Lower leg skin (tissue), 4 donors: ENCODE measurements at regions not wholly inside any gene's neighbourhood (a gene's known extent, or its start where the extent isn't known, plus 50 kb on each side); places are given as distances from the start of the nearest gene placed in this dataset.

Experiments used
- DNase-seq, 2 donors: peaks; one replicate each; pipeline ENCODE4 v3.0.0-alpha.2; 2019; ENCODE audit warnings: low spot score in 2 of 2
- H3K4me3 ChIP-seq: fragments of 200-600 bp; sonication (generic); 2 replicates; pipeline ENCODE4 v1.5.1; 2017; ENCODE audit warnings: mild to moderate bottlenecking, low read depth; ENCODE audit not compliant: poor library complexity, severe bottlenecking
- POLR2A ChIP-seq, 2 donors: fragments of 450-650 bp; IDR thresholded peaks; one replicate each; pipeline ENCODE4 v1.6.1; 2016 to 2017; ENCODE audit warnings: antibody characterized with exemption in 2 of 2, mild to moderate bottlenecking in 1 of 2, moderate library complexity in 1 of 2
- WGBS, 2 donors: methylation state at CpG; one replicate each; pipeline ENCODE4 v1.1.5; 2018; 5-methylcytosine and 5-hydroxymethylcytosine counted together
- intact Hi-C: fragments of 100-400 bp; cut with DNase I; formaldehyde crosslinking; loops from one replicate; pipeline ENCODE4 v1.15.0; 2023; ENCODE audit warnings: low total_unique reads
- TF ChIP-seq, protein P1 (sequence below), 3 donors: fragments of 450-650 bp; IDR thresholded peaks; one replicate each; pipeline ENCODE4 v1.5.1; 2016; ENCODE audit warnings: antibody characterized with exemption in 3 of 3, mild to moderate bottlenecking in 3 of 3, moderate library complexity in 2 of 3

DNA sequence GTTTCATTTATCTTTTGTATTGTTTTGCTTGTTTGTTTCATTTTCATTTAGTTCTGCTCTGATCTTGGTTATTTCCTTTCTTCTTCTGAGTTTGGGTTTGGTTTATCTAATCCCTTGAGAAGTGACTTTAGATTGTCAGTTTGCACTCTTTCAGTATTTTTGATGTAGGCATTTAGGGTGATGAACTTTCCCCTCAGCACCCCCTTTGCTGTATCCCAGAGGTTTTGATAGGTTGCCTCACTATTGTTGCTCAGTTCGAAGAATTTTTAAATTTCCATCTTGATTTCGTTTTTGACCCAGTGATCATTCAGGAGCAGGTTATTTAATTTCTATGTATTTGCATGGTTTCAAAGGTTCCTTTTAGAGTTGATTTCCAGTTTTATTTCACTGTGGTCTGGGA is 119.6 kb upstream of the SSTR4 start:
- TF ChIP-seq, protein P1, sequence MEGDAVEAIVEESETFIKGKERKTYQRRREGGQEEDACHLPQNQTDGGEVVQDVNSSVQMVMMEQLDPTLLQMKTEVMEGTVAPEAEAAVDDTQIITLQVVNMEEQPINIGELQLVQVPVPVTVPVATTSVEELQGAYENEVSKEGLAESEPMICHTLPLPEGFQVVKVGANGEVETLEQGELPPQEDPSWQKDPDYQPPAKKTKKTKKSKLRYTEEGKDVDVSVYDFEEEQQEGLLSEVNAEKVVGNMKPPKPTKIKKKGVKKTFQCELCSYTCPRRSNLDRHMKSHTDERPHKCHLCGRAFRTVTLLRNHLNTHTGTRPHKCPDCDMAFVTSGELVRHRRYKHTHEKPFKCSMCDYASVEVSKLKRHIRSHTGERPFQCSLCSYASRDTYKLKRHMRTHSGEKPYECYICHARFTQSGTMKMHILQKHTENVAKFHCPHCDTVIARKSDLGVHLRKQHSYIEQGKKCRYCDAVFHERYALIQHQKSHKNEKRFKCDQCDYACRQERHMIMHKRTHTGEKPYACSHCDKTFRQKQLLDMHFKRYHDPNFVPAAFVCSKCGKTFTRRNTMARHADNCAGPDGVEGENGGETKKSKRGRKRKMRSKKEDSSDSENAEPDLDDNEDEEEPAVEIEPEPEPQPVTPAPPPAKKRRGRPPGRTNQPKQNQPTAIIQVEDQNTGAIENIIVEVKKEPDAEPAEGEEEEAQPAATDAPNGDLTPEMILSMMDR (IDR thresholded peaks at IDR 0.05) = no peak
- TF ChIP-seq POLR2A (IDR thresholded peaks at IDR 0.05) = no peak
- DNase-seq = no peak
- intact Hi-C loops = no loop called here
- 91 to 94% methylated on average over 2 of the region's 2 CpGs for WGBS, 2 donors
- H3K4me3 ChIP-seq = no peak overlapping the region

DNA sequence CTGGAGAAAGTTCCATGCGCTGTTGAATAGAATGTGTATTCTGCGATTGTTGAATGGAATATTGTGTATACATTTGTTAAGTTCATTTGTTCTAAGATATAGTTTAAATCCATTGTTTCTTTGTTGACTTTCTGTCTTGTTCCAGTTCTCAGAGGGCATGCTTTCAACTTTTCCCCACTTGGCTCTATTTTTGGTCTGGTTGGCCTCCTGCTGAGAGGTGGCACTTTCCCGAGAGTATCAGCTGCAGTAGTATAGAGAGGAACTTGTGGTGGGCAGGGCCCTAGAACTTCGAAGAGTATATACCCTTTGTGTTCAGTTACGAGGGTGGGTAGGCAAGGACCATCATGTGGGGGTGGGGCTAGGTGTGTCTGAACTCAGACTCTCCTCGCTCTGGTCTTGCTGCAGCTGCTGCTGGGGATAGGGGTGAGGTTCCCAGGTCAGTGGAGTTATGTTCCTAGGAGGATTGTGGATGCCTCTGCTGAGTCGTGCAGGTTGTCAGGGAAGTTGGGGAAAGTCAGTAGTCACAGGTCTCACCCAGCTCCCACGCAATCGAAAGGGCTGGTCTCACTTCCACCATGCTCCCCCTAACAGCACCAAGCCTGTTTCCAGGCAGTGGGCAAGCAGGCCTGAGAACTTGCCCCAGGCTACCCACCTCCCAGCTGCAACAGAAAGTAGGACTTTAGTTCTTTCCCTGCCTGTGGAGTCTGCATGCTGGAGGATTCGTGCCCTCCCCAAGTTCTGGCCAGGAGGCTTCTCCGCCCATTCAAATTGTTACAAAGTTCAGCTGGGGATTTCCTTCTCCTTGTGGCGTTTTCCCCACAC is 118.9 kb upstream of the SSTR4 start:
- DNase-seq = no peak
- TF ChIP-seq, protein P1 (IDR thresholded peaks at IDR 0.05) = no peak
- TF ChIP-seq POLR2A (IDR thresholded peaks at IDR 0.05) = no peak
- WGBS, 2 donors = 82 to 84% methylated on average over 9 to 12 of the region's 12 CpGs
- no peak overlapping the region for H3K4me3 ChIP-seq
- intact Hi-C loops = no loop called here

DNA sequence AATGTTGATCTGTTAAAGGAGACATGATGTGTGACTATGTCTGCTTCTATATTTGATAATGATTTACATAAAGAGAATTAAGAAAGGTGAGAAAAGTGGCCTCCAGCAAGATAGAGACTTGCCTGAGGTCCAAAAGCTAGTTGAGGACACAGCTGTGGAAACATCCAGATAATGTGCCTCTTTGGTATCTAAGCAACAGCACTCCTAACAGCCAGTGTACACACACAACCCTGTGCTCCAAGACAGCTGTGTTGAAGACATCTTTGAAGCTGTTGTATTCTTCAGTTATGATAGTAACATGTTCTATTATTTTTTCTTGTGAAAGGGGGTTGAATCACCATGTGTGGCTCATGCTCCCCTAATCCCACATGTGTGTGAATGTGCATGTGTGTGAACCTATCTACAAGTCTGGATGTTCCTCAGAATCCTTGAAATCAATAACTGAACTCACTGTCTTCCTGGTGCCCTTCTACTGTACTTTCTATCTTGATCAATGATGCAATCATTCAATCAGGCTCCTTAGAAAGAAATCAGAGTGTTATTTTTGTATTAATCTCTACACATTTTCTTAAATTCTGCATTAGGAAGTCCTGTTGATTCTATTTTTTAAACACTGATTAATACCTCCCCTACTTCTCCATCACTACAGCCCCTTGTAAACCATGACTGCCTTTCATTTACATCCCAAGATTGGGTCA is 116.7 kb upstream of the SSTR4 start:
- H3K4me3 ChIP-seq = no peak overlapping the region
- DNase-seq = no peak
- intact Hi-C loops = no loop called here
- TF ChIP-seq, protein P1 (IDR thresholded peaks at IDR 0.05) = no peak
- TF ChIP-seq POLR2A (IDR thresholded peaks at IDR 0.05) = no peak

DNA sequence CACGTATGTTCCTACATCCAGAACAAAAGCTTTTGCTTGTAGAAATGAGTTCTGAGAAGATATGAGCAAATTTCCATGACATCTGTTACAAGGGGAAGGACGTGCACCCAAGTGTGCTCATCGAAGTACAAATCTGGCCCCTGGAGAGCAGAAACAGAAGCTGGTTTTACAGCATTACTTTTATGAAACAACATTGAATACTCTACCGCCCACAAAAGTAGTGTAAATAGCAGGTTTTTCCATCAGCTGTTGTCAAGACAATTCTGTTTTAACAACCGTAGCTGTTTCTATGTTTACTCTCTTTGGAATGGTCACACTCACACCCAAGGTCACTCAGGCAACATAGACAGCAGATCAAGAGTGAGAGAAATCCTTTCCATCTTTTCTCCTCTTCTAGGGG is 114.2 kb upstream of the SSTR4 start:
- WGBS, 2 donors = 79 to 81% methylated on average over 5 of the region's 5 CpGs
- H3K4me3 ChIP-seq = no peak overlapping the region
- intact Hi-C loops = loop anchor here (5.0 kb wide), 1 partner anchor 1934 kb away; no protein-coding TSS in a partner anchor
- no peak for DNase-seq
- TF ChIP-seq POLR2A (IDR thresholded peaks at IDR 0.05) = no peak
- TF ChIP-seq, protein P1 (IDR thresholded peaks at IDR 0.05) = no peak

DNA sequence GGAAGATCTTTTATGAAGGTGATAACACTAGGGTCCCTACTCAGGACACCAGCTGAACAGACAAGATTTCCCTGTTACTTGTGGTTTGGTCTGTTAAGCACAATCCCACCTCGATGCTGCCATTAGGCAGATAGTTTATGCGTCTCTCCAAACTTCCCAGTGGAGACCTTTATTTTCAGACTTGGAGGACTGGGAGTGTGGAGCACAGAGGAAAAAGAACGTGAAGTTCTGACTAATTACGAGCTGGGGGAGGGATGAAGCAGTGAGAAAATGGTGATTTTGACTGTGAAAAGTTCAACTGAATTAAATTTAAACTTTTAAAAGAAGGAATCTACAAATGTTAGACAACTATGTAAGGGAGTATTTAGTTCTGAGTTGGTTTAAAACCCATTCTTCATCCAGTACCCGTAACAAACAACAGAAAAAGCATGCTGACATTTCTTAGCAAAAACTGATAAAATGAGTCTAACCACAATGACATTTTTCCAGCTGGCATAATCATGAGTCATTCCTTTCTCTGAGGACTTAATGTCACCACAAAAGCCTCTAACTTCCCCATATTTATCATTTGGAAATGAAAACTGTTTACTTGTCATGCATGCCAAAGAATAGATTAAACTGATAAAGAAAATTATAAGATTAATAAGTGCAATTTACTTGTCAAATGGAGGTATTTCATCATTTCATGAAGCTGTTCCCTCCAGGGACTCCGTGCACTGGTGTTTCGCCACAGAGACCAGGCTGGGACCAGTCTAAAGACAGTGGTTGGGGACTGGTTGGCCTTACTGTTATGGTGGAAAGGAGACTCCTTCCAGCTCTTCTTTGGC is 113.3 kb upstream of the SSTR4 start:
- DNase-seq = no peak
- TF ChIP-seq, protein P1 (IDR thresholded peaks at IDR 0.05) = no peak
- no peak for TF ChIP-seq POLR2A (IDR thresholded peaks at IDR 0.05)
- H3K4me3 ChIP-seq = no peak overlapping the region
- intact Hi-C loops = loop anchor here (5.0 kb wide), 1 partner anchor 1935 kb away; no protein-coding TSS in a partner anchor
- WGBS, 2 donors = 61 to 68% methylated on average over 7 of the region's 7 CpGs
